Heart left ventricle (tissue), 16 donors: ENCODE measurements at regions not wholly inside any gene's neighbourhood (a gene's known extent, or its start where the extent isn't known, plus 50 kb on each side); places are given as distances from the start of the nearest gene placed in this dataset.

Experiments used
- ATAC-seq, 4 donors: fragments of 200-7000 bp; cut with Tn5 transposase; one replicate each; pipeline ENCODE4 v1.9.1; 2020 to 2022; ENCODE audit warnings: moderate library complexity in 4 of 4, mild to moderate bottlenecking in 3 of 4, moderate number of reproducible peaks in 1 of 4
- DNase-seq, 5 donors: peaks; one replicate each; pipeline ENCODE4 v3.0.0-alpha.2; 2020
- H3K27ac ChIP-seq, 12 donors: fragments of 200-600 bp; sonication (generic) in 4 of 12; one replicate each; pipeline versions ENCODE4 v1.5.0 to v1.8.0; 2016 to 2022; ENCODE audit warnings: mild to moderate bottlenecking in 2 of 12
- H3K27me3 ChIP-seq, 9 donors: fragments of 200-600 bp; sonication (generic) in 2 of 9; one replicate each; pipeline versions ENCODE4 v1.5.1 to v1.8.0; 2016 to 2022; ENCODE audit warnings: mild to moderate bottlenecking in 3 of 9
- H3K36me3 ChIP-seq, 9 donors: fragments of 200-600 bp; sonication (generic) in 2 of 9; one replicate each; pipeline versions ENCODE4 v1.5.0 to v1.8.0; 2018 to 2022; ENCODE audit warnings: mild to moderate bottlenecking in 2 of 9
- H3K4me1 ChIP-seq, 12 donors: fragments of 200-600 bp; sonication (generic) in 4 of 12; one replicate each; pipeline versions ENCODE4 v1.5.0 to v1.8.0; 2016 to 2022; ENCODE audit warnings: mild to moderate bottlenecking in 3 of 12
- H3K4me3 ChIP-seq, 12 donors: fragments of 200-600 bp; sonication (generic) in 4 of 12; one replicate each; pipeline versions ENCODE4 v1.5.0 to v1.8.0; 2017 to 2022; ENCODE audit warnings: mild to moderate bottlenecking in 9 of 12, moderate library complexity in 4 of 12
- H3K9me3 ChIP-seq, 12 donors: fragments of 200-600 bp; sonication (generic) in 4 of 12; one replicate each; pipeline versions ENCODE4 v1.5.0 to v1.8.0; 2016 to 2022; ENCODE audit warnings: mild to moderate bottlenecking in 1 of 12
- POLR2A ChIP-seq, 2 donors: fragments of 450-650 bp; IDR thresholded peaks; one replicate each; pipeline ENCODE4 v1.6.1; 2017; ENCODE audit warnings: antibody characterized with exemption in 2 of 2, mild to moderate bottlenecking in 2 of 2, moderate library complexity in 2 of 2
- WGBS, 4 donors: extraction: QIAGEN DNeasy Blood & Tissue Kit in 2 of 4; methylation state at CpG; one replicate each; pipeline versions ENCODE4 v1.1.5 to v1.1.7; 2013 to 2018; 5-methylcytosine and 5-hydroxymethylcytosine counted together
- intact Hi-C, 10 donors: fragments of 100-400 bp; cut with DNase I; formaldehyde crosslinking; loops; one replicate each; pipeline versions ENCODE4 v1.11.1 to v1.14.2; 2022
- TF ChIP-seq, protein P1 (sequence below), 12 donors: fragments of 200-600 bp; sonication (generic) in 4 of 12; IDR thresholded peaks; one replicate each; pipeline versions ENCODE4 v1.5.0 to v1.8.0; 2018 to 2022; ENCODE audit warnings: antibody characterized with exemption in 12 of 12, mild to moderate bottlenecking in 5 of 12
- donor health status: ischemic (EF 13 %, LVEDD 7.1; RV severe dilation, severe dysfunction).
- donor health status: healthy with polysubstance abuse.
- donor health status: DM: no; HTN: yes; CAD: no.
- donor health status: DM: no; HTN: no; CAD: no.
- donor health status: ischemic (EF 25% LVEDD 6.9; RV normal size, moderate dysfunction).
- donor health status: ischemic (EF 25% LVEDD 5.7; RV mildly dilated, moderate dysfunction).
- donor health status: healthy.
- donor health status: DM: yes; HTN: yes; CAD: no.
- donor health status: ischemic (EF 35%, LVEDD 5.7; RV mildly dilated, moderate dysfunction).
- donor health status: nonischemic (EF 11% LVEDD 7.7; RV severe dilation, severe dysfunction).
- donor health status: DM: yes; HTN: yes; CAD: no.
- donor health status: PGD.
- donor health status: ischemic (EF 29% LVEDD 5.4; RV normal size, mild dysfunction).
- donor health status: nonischemic (EF 23%, LVEDD 6.1; RV moderate dilation, normal function).

DNA sequence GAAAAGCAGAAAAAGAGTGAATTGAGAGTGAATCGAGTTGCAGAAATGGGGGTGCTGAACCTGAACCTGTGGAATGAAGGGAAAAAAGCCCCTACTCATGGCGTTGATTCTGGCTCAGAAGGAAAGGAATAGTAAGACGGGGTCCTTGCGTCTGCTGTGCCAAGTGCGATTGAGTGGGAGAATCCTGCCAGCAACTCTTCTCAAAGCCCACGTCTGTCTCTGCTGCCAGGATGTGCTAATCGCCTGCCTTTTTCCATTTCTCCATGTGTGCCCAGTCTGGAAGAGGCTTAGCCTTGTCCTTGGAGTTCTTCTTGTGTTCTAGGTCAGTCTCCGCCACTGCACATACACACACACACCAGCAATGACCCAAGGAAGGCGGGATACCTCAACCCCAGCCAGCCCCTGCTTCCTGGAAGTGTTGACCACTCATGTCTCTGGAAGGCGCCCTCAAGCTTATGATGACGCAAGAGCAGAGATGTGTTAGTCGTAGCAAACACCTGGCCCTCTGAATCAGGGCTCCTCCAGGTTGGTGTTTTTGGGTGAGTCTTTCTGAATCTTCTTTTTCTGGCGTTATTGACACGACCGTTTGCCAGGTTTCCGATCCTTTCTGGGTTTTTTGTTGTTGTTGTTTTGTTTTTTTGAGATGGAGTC lies 262.4 kb upstream of the PROK2 start:
- ATAC-seq = no peak
- H3K27me3 ChIP-seq = no peaks in the 10 kb centered on the region
- no peak overlapping the region for H3K4me3 ChIP-seq
- H3K36me3 ChIP-seq = no peaks in the 10 kb centered on the region
- 91 to 93% (median 92%) methylated on average over 16 of the region's 16 CpGs for WGBS, 4 donors
- no peak overlapping the region for H3K27ac ChIP-seq
- H3K9me3 ChIP-seq = no peaks in the 10 kb centered on the region
- peaks cover 0 to 14% (median 0%) of the 10 kb centered on the region in 12 donors for H3K4me1 ChIP-seq
- TF ChIP-seq POLR2A (IDR thresholded peaks at IDR 0.05) = no peak
- TF ChIP-seq, protein P1, sequence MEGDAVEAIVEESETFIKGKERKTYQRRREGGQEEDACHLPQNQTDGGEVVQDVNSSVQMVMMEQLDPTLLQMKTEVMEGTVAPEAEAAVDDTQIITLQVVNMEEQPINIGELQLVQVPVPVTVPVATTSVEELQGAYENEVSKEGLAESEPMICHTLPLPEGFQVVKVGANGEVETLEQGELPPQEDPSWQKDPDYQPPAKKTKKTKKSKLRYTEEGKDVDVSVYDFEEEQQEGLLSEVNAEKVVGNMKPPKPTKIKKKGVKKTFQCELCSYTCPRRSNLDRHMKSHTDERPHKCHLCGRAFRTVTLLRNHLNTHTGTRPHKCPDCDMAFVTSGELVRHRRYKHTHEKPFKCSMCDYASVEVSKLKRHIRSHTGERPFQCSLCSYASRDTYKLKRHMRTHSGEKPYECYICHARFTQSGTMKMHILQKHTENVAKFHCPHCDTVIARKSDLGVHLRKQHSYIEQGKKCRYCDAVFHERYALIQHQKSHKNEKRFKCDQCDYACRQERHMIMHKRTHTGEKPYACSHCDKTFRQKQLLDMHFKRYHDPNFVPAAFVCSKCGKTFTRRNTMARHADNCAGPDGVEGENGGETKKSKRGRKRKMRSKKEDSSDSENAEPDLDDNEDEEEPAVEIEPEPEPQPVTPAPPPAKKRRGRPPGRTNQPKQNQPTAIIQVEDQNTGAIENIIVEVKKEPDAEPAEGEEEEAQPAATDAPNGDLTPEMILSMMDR (IDR thresholded peaks at IDR 0.05) = no peak
- intact Hi-C loops = no loop called here
- DNase-seq = no peak

DNA sequence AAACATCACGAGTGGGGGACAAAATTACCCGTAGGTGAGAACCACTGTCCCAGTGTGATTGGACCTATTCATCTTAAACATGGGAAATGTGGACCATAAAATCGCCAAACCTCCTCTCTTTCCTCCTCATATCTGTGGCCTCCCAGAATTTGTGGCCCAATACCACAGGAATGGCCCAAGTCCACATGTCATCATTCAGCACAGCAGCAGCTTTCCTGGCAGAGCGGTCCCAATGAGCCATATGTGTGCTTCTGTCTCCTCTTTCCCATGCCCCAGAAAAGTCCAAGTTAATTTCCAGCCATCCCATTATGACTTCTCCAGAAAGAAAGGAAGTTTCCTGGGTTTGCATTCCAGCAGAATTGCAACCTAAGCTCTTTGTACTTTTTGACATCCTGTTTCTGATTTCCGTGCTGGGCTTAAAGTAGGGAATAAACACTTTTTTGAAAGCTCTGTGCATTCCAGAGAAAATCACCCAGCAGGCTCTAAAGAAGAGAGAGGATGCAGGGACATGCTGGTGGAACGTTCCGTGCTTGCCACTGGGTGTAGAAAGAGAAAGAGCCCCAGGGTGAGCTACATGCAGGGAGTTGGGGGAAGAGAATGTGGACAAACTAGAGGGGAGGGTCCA lies 259.4 kb upstream of the PROK2 start:
- Histone ChIP-seq H3K4me1 (peaks cover 0 to 14% (median 0%) of the 10 kb centered on the region in 12 donors), H3K27me3 (peaks cover 0 to 9% (median 0%) of the 10 kb centered on the region in 9 donors), H3K27ac (no peak overlapping the region), H3K36me3 (no peaks in the 10 kb centered on the region), H3K9me3 (no peaks in the 10 kb centered on the region), H3K4me3 (no peak overlapping the region)
- TF ChIP-seq POLR2A (IDR thresholded peaks at IDR 0.05) = no peak
- TF ChIP-seq, protein P1 (IDR thresholded peaks at IDR 0.05) = no peak
- no peak for DNase-seq
- ATAC-seq = no peak
- 61 to 78% (median 64%) methylated on average over 7 of the region's 7 CpGs for WGBS, 4 donors
- intact Hi-C loops = no loop called here

DNA sequence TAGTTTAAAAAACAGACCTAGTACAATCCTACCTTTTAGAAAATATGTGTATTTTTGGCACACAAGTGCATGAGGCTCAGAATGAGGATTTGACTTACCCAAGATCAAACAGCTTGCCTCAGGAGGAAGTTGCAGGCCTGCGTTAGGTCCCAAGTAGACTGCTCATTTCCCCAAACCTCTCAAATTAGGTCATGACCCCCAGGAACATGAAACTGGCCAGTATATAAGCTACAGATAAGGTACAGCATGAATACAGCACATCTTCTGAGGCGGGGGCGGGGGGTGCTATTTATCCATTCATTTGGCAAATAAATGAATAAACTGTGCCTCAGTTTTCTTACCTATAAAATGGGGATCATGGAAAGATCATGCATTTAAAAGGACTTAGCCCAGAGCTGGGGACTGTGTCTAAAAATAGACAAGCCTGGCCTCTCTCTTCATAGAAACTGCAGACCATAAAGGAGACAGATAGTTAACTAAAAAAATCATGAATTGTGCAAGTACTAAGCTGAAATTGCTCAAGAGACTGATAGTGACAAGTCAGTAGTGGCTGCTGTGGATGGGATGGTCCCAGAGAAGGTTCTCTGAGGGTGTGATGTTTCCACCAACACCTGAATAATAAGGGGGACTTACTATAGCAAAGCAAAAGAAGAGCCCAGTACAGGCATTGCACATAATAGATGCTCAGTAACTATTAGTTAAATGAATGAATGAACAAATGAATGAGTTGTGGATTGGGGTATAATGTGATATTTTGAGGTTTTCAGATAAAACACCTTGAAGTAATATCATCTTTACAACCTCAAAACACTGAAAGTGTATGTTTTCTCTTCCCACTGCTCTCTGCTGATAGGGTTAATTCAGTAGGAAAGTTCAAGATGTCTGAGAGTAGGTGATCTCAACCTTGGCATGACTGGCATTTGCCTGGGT lies 258.5 kb upstream of the PROK2 start:
- peaks cover 0 to 14% (median 0%) of the 10 kb centered on the region in 12 donors for H3K4me1 ChIP-seq
- TF ChIP-seq, protein P1 (IDR thresholded peaks at IDR 0.05) = no peak
- no peak for TF ChIP-seq POLR2A (IDR thresholded peaks at IDR 0.05)
- DNase-seq = peak in 1 of 5 donors; percentile 30
- no peaks in the 10 kb centered on the region for H3K36me3 ChIP-seq
- intact Hi-C loops = no loop called here
- peaks cover 0 to 9% (median 0%) of the 10 kb centered on the region in 9 donors for H3K27me3 ChIP-seq
- H3K27ac ChIP-seq = peak overlapping the region in 1 of 12 donors; percentile 48
- no peaks in the 10 kb centered on the region for H3K9me3 ChIP-seq
- ATAC-seq = peak in 1 of 4 donors; percentile 68
- H3K4me3 ChIP-seq = no peak overlapping the region
- 85 to 95% (median 91%) methylated on average over 3 of the region's 3 CpGs for WGBS, 4 donors
